ENCODE measurements at regions not wholly inside any gene's neighbourhood (a gene's known extent, or its start where the extent isn't known, plus 50 kb on each side); places are given as distances from the start of the nearest gene placed in this dataset.
"Not testable (repeated sequence)": the region's sequence is repeated elsewhere in the genome, so short reads cannot be mapped to it uniquely, and the experiment has no call there.

DNA sequence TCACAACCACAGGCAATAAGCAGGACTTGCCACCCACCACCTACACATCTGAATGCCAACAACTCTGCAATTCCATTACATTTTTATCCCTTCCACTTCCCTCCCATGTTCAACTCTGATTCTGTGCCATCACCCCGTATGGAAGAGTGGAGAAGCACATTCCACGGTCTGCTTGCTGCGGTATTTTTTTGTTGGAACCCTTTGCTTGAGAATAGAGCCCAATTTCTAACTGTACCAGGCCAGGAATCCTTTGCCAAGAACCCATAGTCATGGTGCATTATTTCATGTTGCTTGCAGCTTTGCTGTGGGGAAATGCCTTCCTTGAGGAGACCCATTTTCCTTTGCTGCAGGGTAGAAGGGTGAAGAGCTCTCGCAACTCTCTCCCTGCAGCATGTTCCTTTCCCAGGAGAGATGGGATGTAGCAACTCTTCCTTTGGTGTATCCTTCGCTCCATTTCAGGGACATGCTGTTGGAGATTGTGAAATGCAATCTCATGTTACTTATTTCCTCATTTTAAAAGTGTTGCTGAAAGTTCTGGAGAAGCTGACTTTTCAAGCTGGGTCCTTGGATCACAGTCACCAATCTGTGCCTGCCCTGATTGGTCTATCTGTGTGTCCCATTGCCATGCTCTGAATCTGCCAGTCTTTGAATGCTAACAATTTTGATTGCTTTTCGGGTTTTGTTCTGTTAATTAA lies 69.8 kb upstream of the STARD13 start:
- no peak for DNase-seq (ENCODE audit: low spot score)
- in situ Hi-C loops (cut with MboI; ENCODE audit: low pct_unique_long_range_greater_than_20kb, low sequenced_read_pairs, unreplicated experiment): no loop called here
- TF ChIP-seq, protein P1, sequence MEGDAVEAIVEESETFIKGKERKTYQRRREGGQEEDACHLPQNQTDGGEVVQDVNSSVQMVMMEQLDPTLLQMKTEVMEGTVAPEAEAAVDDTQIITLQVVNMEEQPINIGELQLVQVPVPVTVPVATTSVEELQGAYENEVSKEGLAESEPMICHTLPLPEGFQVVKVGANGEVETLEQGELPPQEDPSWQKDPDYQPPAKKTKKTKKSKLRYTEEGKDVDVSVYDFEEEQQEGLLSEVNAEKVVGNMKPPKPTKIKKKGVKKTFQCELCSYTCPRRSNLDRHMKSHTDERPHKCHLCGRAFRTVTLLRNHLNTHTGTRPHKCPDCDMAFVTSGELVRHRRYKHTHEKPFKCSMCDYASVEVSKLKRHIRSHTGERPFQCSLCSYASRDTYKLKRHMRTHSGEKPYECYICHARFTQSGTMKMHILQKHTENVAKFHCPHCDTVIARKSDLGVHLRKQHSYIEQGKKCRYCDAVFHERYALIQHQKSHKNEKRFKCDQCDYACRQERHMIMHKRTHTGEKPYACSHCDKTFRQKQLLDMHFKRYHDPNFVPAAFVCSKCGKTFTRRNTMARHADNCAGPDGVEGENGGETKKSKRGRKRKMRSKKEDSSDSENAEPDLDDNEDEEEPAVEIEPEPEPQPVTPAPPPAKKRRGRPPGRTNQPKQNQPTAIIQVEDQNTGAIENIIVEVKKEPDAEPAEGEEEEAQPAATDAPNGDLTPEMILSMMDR (IDR thresholded peaks at IDR 0.05; ENCODE audit: extremely low read depth, insufficient read depth, missing control alignments): no peak

DNA sequence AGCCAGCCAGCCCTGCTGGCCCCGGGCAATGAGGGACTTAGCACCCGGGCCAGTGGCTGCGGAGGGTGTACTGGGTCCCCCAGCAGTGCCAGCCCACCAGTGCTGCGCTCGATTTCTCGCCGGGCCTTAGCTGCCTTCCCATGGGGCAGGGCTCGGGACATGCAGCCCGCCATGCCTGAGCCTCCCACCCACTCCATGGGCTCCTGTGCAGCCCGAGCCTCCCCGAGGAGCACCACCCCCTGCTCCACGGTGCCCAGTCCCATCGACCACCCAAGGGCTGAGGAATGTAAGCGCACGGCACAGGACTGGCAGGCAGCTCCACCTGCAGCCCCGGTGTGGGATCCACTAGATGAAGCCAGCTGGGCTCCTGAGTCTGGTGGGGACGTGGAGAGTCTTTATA lies 72.5 kb upstream of the STARD13 start:
- DNase-seq (ENCODE audit: low spot score); in situ Hi-C loops (cut with MboI; ENCODE audit: low pct_unique_long_range_greater_than_20kb, low sequenced_read_pairs, unreplicated experiment): not testable (repeated sequence)

DNA sequence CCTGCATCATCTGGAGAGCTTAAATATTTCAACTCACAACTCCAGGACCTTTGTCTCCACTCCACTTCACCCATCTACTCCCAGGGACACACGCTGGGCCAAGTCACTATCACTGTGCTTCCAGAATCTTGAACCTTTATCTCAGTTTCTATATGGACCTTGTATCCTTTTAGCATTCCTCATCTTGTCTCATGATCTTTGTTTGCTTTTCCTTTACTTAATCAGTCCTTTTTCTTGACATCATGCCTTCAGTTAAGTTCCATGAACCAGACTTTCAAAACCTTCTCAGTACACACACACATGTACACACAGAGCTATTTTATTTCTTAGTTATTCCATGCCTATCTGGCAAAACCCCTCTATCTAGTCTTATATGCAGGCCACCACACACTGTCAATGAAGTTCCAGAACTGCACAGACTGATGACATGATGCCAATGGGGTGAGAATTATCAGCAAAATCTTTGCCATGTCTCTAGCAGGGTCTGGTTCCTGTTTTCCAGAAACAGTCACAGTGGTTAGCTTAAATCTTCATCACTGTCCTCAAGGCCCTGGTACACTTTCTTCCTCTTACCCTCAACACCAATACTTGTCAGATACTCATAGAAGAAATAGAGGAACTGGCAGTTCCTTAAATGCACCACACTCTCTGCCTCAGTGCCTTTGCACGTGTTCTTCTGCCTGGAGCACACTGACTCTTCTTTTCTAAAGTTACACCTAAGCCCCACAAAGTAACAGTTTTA lies 77.6 kb upstream of the STARD13 start:
- in situ Hi-C loops (cut with MboI; ENCODE audit: low pct_unique_long_range_greater_than_20kb, low sequenced_read_pairs, unreplicated experiment): no loop called here
- TF ChIP-seq, protein P1 (IDR thresholded peaks at IDR 0.05; ENCODE audit: extremely low read depth, insufficient read depth, missing control alignments): no peak
- DNase-seq (ENCODE audit: low spot score): no peak

DNA sequence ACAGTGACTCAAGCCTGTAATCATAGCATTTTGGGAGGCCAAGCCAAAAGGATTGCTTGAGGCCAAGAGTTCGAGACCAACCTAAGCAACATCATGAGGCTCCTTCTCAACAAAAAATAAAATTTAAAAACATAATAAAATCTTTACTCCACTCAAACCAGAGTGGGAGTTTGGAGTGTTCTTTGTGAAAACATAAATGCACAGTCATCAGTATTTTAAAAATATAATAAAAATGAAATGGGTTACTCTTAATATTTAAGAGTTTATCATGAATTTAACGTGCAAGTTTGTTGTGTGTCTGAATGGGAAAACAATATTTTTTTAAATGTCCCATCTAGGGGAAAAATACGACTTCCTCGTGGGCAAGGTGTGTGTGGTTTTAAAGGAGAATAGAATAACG lies 78.6 kb upstream of the STARD13 start:
- DNase-seq (ENCODE audit: low spot score): no peak
- TF ChIP-seq, protein P1 (IDR thresholded peaks at IDR 0.05; ENCODE audit: extremely low read depth, insufficient read depth, missing control alignments): no peak
- in situ Hi-C loops (cut with MboI; ENCODE audit: low pct_unique_long_range_greater_than_20kb, low sequenced_read_pairs, unreplicated experiment): no loop called here

DNA sequence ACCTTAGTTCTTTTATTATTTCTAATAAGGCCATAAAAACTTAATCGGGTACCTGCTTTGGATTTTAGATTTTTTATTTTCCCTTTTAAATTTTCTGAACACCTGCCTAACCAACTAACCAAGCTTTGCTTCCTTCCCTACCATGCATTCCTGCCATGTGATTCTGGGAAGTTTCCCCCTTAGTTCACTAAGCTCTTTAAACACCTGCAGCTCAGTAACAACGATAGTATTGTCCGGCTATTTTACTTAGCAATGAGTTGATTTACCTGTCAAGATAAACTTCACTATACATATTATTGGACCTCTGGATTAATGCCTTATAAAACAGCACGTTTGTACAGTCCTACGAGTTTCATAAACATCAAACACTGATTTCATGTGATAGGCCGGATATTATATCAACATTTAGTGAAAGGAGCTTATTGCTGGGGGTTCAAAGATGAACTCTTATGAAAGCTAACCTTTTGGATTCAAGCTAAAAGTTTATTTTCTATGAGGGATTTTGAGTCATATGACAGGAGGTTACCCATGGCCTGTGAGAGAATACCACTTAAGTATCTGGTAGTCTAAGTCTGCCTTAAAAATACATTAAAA lies 81.0 kb upstream of the STARD13 start:
- TF ChIP-seq, protein P1 (IDR thresholded peaks at IDR 0.05; ENCODE audit: extremely low read depth, insufficient read depth, missing control alignments): no peak
- no peak for DNase-seq (ENCODE audit: low spot score)
- in situ Hi-C loops (cut with MboI; ENCODE audit: low pct_unique_long_range_greater_than_20kb, low sequenced_read_pairs, unreplicated experiment): no loop called here

DNA sequence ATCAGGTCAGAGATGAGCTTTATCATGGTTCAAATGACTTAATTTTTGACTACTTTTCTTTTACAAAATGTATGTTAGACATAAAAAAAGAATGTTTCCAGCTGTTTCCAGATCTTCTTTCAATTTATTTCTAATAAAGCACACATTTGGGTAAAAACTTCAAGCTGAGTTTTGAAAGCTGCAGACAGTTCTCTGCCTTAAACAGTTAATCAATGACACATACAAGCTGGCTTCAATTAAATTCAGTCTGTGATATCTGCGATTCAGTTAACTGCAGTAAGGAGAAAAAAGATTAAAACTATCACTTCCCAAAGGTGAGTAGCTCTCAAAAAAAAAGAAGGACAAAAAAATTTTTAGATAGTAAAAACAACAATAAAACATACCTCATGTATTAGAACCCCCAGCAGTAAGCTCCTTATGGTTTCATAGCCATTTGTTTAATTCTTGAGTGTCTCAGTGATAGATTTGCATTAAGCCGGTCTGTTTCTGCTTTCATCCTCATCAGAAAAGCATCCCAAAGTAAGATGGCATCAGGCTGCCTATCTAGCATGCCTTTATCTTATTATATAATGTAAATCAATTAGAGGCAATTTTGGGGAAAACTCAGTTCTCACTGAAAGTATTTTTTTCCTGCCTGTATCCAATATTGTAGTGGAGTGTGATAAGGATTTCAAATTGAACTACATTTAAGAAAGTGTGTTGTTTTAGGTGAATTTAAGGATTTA lies 81.8 kb upstream of the STARD13 start:
- no peak for DNase-seq (ENCODE audit: low spot score)
- TF ChIP-seq, protein P1 (IDR thresholded peaks at IDR 0.05; ENCODE audit: extremely low read depth, insufficient read depth, missing control alignments): no peak
- in situ Hi-C loops (cut with MboI; ENCODE audit: low pct_unique_long_range_greater_than_20kb, low sequenced_read_pairs, unreplicated experiment): no loop called here
